GM18508 (cell line): ENCODE measurements at regions not wholly inside any gene's neighbourhood (a gene's known extent, or its start where the extent isn't known, plus 50 kb on each side); places are given as distances from the start of the nearest gene placed in this dataset.

Experiments
- ATAC-seq: cut with Tn5 transposase; IDR thresholded peaks from one replicate; pipeline ENCODE4 v1.9.1; 2021; ENCODE audit warnings: moderate number of reproducible peaks; ENCODE audit not compliant: insufficient read depth, unreplicated experiment

GRCh38 chr18:55651236-55651635, 63.2 kb upstream of the TCF4 start:
- no peak for ATAC-seq

- no peak for ATAC-seq
Measured at GRCh38 chr18:55650363-55650870, 62.4 kb upstream of the TCF4 start.

GRCh38 chr18:55647331-55647730, 59.3 kb upstream of the TCF4 start:
- no peak for ATAC-seq

- no peak for ATAC-seq
Measured at GRCh38 chr18:55642191-55642590, 54.2 kb upstream of the TCF4 start.

GRCh38 chr18:55641486-55641885, 53.5 kb upstream of the TCF4 start:
- ATAC-seq, result no peak
